ENCODE measurements at regions not wholly inside any gene's neighbourhood (a gene's known extent, or its start where the extent isn't known, plus 50 kb on each side); places are given as distances from the start of the nearest gene placed in this dataset.

- TF ChIP-seq PRDM15 (CRISPR knock-in tag; IDR thresholded peaks at IDR 0.05): no peak
- no peak for TF ChIP-seq ZNF416 (CRISPR knock-in tag; IDR thresholded peaks at IDR 0.05)
- TF ChIP-seq NFE2L1 (CRISPR knock-in tag; IDR thresholded peaks at IDR 0.05): no peak
These were observed 572.7 kb downstream of the NPHP4 start (continued) for GRCh38 chr1:5419501-5419900.

- TF ChIP-seq MAX (CRISPR knock-in tag; IDR thresholded peaks at IDR 0.05): no peak
- TF ChIP-seq JUN (CRISPR knock-in tag; IDR thresholded peaks at IDR 0.05): no peak
- TF ChIP-seq MXD4 (CRISPR knock-in tag; IDR thresholded peaks at IDR 0.05; ENCODE audit: borderline replicate concordance): no peak
- TF ChIP-seq ZNF263 (CRISPR knock-in tag; IDR thresholded peaks at IDR 0.05; ENCODE audit: low read depth): no peak
- TF ChIP-seq, protein P1, sequence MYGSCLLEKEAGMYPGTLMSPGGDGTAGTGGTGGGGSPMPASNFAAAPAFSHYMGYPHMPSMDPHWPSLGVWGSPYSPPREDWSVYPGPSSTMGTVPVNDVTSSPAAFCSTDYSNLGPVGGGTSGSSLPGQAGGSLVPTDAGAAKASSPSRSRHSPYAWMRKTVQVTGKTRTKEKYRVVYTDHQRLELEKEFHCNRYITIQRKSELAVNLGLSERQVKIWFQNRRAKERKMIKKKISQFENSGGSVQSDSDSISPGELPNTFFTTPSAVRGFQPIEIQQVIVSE (CRISPR knock-in tag; IDR thresholded peaks at IDR 0.05; ENCODE audit: borderline replicate concordance): no peak
- TF ChIP-seq SP1 (CRISPR knock-in tag; conservative IDR thresholded peaks at IDR 0.05): no peak
- TF ChIP-seq ETV6 (CRISPR knock-in tag; IDR thresholded peaks at IDR 0.05): no peak
- TF ChIP-seq, protein P2, sequence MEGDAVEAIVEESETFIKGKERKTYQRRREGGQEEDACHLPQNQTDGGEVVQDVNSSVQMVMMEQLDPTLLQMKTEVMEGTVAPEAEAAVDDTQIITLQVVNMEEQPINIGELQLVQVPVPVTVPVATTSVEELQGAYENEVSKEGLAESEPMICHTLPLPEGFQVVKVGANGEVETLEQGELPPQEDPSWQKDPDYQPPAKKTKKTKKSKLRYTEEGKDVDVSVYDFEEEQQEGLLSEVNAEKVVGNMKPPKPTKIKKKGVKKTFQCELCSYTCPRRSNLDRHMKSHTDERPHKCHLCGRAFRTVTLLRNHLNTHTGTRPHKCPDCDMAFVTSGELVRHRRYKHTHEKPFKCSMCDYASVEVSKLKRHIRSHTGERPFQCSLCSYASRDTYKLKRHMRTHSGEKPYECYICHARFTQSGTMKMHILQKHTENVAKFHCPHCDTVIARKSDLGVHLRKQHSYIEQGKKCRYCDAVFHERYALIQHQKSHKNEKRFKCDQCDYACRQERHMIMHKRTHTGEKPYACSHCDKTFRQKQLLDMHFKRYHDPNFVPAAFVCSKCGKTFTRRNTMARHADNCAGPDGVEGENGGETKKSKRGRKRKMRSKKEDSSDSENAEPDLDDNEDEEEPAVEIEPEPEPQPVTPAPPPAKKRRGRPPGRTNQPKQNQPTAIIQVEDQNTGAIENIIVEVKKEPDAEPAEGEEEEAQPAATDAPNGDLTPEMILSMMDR (IDR thresholded peaks at IDR 0.05): no peak
- no peak for TF ChIP-seq KAT7 (CRISPR knock-in tag; IDR thresholded peaks at IDR 0.05; ENCODE audit: borderline replicate concordance)
- TF ChIP-seq, protein P3, sequence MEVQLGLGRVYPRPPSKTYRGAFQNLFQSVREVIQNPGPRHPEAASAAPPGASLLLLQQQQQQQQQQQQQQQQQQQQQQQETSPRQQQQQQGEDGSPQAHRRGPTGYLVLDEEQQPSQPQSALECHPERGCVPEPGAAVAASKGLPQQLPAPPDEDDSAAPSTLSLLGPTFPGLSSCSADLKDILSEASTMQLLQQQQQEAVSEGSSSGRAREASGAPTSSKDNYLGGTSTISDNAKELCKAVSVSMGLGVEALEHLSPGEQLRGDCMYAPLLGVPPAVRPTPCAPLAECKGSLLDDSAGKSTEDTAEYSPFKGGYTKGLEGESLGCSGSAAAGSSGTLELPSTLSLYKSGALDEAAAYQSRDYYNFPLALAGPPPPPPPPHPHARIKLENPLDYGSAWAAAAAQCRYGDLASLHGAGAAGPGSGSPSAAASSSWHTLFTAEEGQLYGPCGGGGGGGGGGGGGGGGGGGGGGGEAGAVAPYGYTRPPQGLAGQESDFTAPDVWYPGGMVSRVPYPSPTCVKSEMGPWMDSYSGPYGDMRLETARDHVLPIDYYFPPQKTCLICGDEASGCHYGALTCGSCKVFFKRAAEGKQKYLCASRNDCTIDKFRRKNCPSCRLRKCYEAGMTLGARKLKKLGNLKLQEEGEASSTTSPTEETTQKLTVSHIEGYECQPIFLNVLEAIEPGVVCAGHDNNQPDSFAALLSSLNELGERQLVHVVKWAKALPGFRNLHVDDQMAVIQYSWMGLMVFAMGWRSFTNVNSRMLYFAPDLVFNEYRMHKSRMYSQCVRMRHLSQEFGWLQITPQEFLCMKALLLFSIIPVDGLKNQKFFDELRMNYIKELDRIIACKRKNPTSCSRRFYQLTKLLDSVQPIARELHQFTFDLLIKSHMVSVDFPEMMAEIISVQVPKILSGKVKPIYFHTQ (CRISPR knock-in tag; IDR thresholded peaks at IDR 0.05): no peak
- TF ChIP-seq, protein P4, sequence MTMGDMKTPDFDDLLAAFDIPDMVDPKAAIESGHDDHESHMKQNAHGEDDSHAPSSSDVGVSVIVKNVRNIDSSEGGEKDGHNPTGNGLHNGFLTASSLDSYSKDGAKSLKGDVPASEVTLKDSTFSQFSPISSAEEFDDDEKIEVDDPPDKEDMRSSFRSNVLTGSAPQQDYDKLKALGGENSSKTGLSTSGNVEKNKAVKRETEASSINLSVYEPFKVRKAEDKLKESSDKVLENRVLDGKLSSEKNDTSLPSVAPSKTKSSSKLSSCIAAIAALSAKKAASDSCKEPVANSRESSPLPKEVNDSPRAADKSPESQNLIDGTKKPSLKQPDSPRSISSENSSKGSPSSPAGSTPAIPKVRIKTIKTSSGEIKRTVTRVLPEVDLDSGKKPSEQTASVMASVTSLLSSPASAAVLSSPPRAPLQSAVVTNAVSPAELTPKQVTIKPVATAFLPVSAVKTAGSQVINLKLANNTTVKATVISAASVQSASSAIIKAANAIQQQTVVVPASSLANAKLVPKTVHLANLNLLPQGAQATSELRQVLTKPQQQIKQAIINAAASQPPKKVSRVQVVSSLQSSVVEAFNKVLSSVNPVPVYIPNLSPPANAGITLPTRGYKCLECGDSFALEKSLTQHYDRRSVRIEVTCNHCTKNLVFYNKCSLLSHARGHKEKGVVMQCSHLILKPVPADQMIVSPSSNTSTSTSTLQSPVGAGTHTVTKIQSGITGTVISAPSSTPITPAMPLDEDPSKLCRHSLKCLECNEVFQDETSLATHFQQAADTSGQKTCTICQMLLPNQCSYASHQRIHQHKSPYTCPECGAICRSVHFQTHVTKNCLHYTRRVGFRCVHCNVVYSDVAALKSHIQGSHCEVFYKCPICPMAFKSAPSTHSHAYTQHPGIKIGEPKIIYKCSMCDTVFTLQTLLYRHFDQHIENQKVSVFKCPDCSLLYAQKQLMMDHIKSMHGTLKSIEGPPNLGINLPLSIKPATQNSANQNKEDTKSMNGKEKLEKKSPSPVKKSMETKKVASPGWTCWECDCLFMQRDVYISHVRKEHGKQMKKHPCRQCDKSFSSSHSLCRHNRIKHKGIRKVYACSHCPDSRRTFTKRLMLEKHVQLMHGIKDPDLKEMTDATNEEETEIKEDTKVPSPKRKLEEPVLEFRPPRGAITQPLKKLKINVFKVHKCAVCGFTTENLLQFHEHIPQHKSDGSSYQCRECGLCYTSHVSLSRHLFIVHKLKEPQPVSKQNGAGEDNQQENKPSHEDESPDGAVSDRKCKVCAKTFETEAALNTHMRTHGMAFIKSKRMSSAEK (CRISPR knock-in tag; IDR thresholded peaks at IDR 0.05; ENCODE audit: borderline replicate concordance): no peak
- TF ChIP-seq, protein P5, sequence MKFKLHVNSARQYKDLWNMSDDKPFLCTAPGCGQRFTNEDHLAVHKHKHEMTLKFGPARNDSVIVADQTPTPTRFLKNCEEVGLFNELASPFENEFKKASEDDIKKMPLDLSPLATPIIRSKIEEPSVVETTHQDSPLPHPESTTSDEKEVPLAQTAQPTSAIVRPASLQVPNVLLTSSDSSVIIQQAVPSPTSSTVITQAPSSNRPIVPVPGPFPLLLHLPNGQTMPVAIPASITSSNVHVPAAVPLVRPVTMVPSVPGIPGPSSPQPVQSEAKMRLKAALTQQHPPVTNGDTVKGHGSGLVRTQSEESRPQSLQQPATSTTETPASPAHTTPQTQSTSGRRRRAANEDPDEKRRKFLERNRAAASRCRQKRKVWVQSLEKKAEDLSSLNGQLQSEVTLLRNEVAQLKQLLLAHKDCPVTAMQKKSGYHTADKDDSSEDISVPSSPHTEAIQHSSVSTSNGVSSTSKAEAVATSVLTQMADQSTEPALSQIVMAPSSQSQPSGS (CRISPR knock-in tag; IDR thresholded peaks at IDR 0.05; ENCODE audit: borderline replicate concordance, low read depth): no peak
- no peak for TF ChIP-seq SOX15 (CRISPR knock-in tag; IDR thresholded peaks at IDR 0.05)
- TF ChIP-seq IRF1 (CRISPR knock-in tag; IDR thresholded peaks at IDR 0.05): no peak
- no peak for TF ChIP-seq ZNF138 (CRISPR knock-in tag; conservative IDR thresholded peaks at IDR 0.05)
- no peak for TF ChIP-seq ZNF512 (CRISPR knock-in tag; IDR thresholded peaks at IDR 0.05; ENCODE audit: borderline replicate concordance)
- Mint-ChIP-seq H3K36me3 (peaks cover 74% of the 10 kb centered on the region), H3K27me3 (ENCODE audit: low read depth) (peaks cover 11% of the 10 kb centered on the region; the same call in 1 of the 2 replicates), H3K27ac (no peak overlapping the region), H3K4me1 (no peaks in the 10 kb centered on the region), H3K9me3 (peaks cover 80% of the 10 kb centered on the region), H3K4me3 (no peak overlapping the region)
- POLR2A ChIA-PET: interaction anchor here (0.5 kb wide), 1 partner anchor 621 kb away, joined by 3 read pairs; no protein-coding TSS in a partner anchor
- CTCF ChIA-PET: no interaction called here
- DNase-seq (ENCODE audit: low spot score) (no peak), ATAC-seq (no peak)
These were observed 575.7 kb downstream of the NPHP4 start for GRCh38 chr1:5416518-5416917.

Data from WTC11 (cell line).